ENCODE measurements at regions not wholly inside any gene's neighbourhood (a gene's known extent, or its start where the extent isn't known, plus 50 kb on each side); places are given as distances from the start of the nearest gene placed in this dataset.

GRCh38 chr11:28759311-28759710 lies 651.1 kb downstream of the METTL15 start:
- Histone ChIP-seq H3K79me2 (ENCODE audit: low read length) (peaks cover 13% of the 10 kb centered on the region), H3K27ac (ENCODE audit: low read length) (peak overlapping the region; percentile 8), H3K4me2 (ENCODE audit: low read length) (peak overlapping the region; percentile 66), H3K27me3 (ENCODE audit: low read length) (no peaks in the 10 kb centered on the region), H3K9me3 (ENCODE audit: low read length) (no peaks in the 10 kb centered on the region), H2AFZ (ENCODE audit: low read length) (no peak overlapping the region), H3K9ac (ENCODE audit: low read length) (no peak overlapping the region), H4K20me1 (ENCODE audit: low read length) (no peaks in the 10 kb centered on the region), H3K9me2 (replicated peaks; ENCODE audit: low read length) (no peaks in the 10 kb centered on the region), H3K36me3 (ENCODE audit: low read depth, low read length) (peaks cover 5% of the 10 kb centered on the region; the same call in 1 of the 2 replicates), H3K4me3 (ENCODE audit: low read length) (peak overlapping the region; percentile 12; the same call in 1 of the 2 replicates), H3K4me1 (ENCODE audit: insufficient read depth, low read length) (peaks cover 72% of the 10 kb centered on the region), H3F3A (ENCODE audit: low read length, unreplicated experiment) (peaks cover 11% of the 10 kb centered on the region)
- ChIA-PET POLR2A (ENCODE audit: unreplicated experiment) (no interaction called here), CTCF (no interaction called here)
- intact Hi-C loops (cut with micrococcal nuclease), result loop anchor here (5.0 kb wide), 3 partner anchors 118 to 258 kb away; no protein-coding TSS in a partner anchor
- peak; percentile 83 for DNase-seq
- TF ChIP-seq CTCF (conservative IDR thresholded peaks at IDR 0.05; ENCODE audit: low read depth, low read length) (no peak), EZH2phosphoT487 (IDR thresholded peaks at IDR 0.05; ENCODE audit: borderline replicate concordance, low read length) (no peak), EZH2 (IDR thresholded peaks at IDR 0.05; ENCODE audit: low read length, unreplicated experiment) (no peak)
- peak; percentile 11 for ATAC-seq
- no TSS peak for BruUV-seq (replicated peaks)

GRCh38 chr11:28757725-28758515 lies 649.7 kb downstream of the METTL15 start:
- intact Hi-C loops (cut with micrococcal nuclease), result loop anchor here (1.0 to 5.0 kb wide), 5 partner anchors 56 to 259 kb away; no protein-coding TSS in a partner anchor
- peak overlapping the region; percentile 18; the same call in 1 of the 2 replicates for H3K9ac ChIP-seq (ENCODE audit: low read length)
- TF ChIP-seq EZH2 (IDR thresholded peaks at IDR 0.05; ENCODE audit: low read length, unreplicated experiment), result no peak
- TF ChIP-seq EZH2phosphoT487 (IDR thresholded peaks at IDR 0.05; ENCODE audit: borderline replicate concordance, low read length), result no peak
- TF ChIP-seq CTCF (conservative IDR thresholded peaks at IDR 0.05; ENCODE audit: low read depth, low read length), result no peak
- no peaks in the 10 kb centered on the region for H3K9me3 ChIP-seq (ENCODE audit: low read length)
- H4K20me1 ChIP-seq (ENCODE audit: low read length), result no peaks in the 10 kb centered on the region
- no peaks in the 10 kb centered on the region for H3K36me3 ChIP-seq (ENCODE audit: low read depth, low read length)
- no peaks in the 10 kb centered on the region for H3K9me2 ChIP-seq (replicated peaks; ENCODE audit: low read length)
- peak overlapping the region; percentile 73 for H3K4me2 ChIP-seq (ENCODE audit: low read length)
- H3K79me2 ChIP-seq (ENCODE audit: low read length), result peaks cover 6% of the 10 kb centered on the region
- BruUV-seq (replicated peaks), result TSS peak; percentile 49
- ChIA-PET POLR2A (ENCODE audit: unreplicated experiment) (no interaction called here), CTCF (interaction anchor here (0.6 to 1.4 kb wide), 4 partner anchors 262 to 1059 kb away, joined by 3 to 7 read pairs (median 3); no protein-coding TSS in a partner anchor)
- ATAC-seq (peak; percentile 69), DNase-seq (peak; percentile 95)
- peak overlapping the region; percentile 79 for H3K27ac ChIP-seq (ENCODE audit: low read length)
- peaks cover 71% of the 10 kb centered on the region for H3K4me1 ChIP-seq (ENCODE audit: insufficient read depth, low read length)
- H3F3A ChIP-seq (ENCODE audit: low read length, unreplicated experiment), result peaks cover 11% of the 10 kb centered on the region
- no peaks in the 10 kb centered on the region for H3K27me3 ChIP-seq (ENCODE audit: low read length)
- H2AFZ ChIP-seq (ENCODE audit: low read length), result no peak overlapping the region
- peak overlapping the region; percentile 16; the same call in 1 of the 2 replicates for H3K4me3 ChIP-seq (ENCODE audit: low read length)
